ENCODE measurements at regions not wholly inside any gene's neighbourhood (a gene's known extent, or its start where the extent isn't known, plus 50 kb on each side); places are given as distances from the start of the nearest gene placed in this dataset.

GRCh38 chrX:97787311-97787710 is 903.6 kb downstream of the RPA4 start (continued):
- TF ChIP-seq CEBPZ (IDR thresholded peaks at IDR 0.05; ENCODE audit: borderline replicate concordance, low read depth, low read length), result no peak
- no peak for TF ChIP-seq BACH1 (tag; IDR thresholded peaks at IDR 0.05)
- no peak for TF ChIP-seq THRAP3 (IDR thresholded peaks at IDR 0.05; ENCODE audit: borderline replicate concordance)
- no peak for TF ChIP-seq PCBP1 (IDR thresholded peaks at IDR 0.05; ENCODE audit: low read depth, low read length, poor library complexity, severe bottlenecking)
- no peak for TF ChIP-seq KDM1A (IDR thresholded peaks at IDR 0.05)

GRCh38 chrX:97787849-97788248 is 904.1 kb downstream of the RPA4 start:
- no peaks in the 10 kb centered on the region for H3K4me1 ChIP-seq (replicated peaks in 1 of 2; ENCODE audit: control insufficient read depth in 2 of 2, insufficient read depth in 2 of 2, low read length in 2 of 2)
- WGBS (ENCODE audit: insufficient coverage, low coverage, missing lambda C conversion rate), result 0% methylated on average over 1 of the region's 2 CpGs
- TF ChIP-seq MYNN (IDR thresholded peaks at IDR 0.05), result no peak
- no peak for TF ChIP-seq MYNN (CRISPR knock-in tag; IDR thresholded peaks at IDR 0.05)
- no peak for TF ChIP-seq ETV5 (CRISPR knock-in tag; IDR thresholded peaks at IDR 0.05; ENCODE audit: low read depth)
- TF ChIP-seq ZNF24 (IDR thresholded peaks at IDR 0.05), result no peak
- TF ChIP-seq PTTG1 (tag; IDR thresholded peaks at IDR 0.05; ENCODE audit: low read depth), result no peak
- no peak for TF ChIP-seq ASH1L (IDR thresholded peaks at IDR 0.05; ENCODE audit: borderline replicate concordance, low read depth, partially characterized antibody)
- no peak for TF ChIP-seq CBFB (CRISPR knock-in tag; IDR thresholded peaks at IDR 0.05)
- no peak for TF ChIP-seq ZC3H11A (IDR thresholded peaks at IDR 0.05; ENCODE audit: low read depth, low read length)
- TF ChIP-seq ZNF239 (CRISPR knock-in tag; IDR thresholded peaks at IDR 0.05), result no peak
- TF ChIP-seq RERE (CRISPR knock-in tag; IDR thresholded peaks at IDR 0.05; ENCODE audit: borderline replicate concordance), result no peak
- TF ChIP-seq NR1H2 (CRISPR knock-in tag; IDR thresholded peaks at IDR 0.05), result no peak

More at GRCh38 chrX:97787849-97788248, 904.1 kb downstream of the RPA4 start:
- no peaks in the 10 kb centered on the region for H3K27me3 ChIP-seq (ENCODE audit: control insufficient read depth in 2 of 2, insufficient read depth in 2 of 2, low read length in 2 of 2)
- no peak for FAIRE-seq
- H2AFZ ChIP-seq (ENCODE audit: low read depth, low read length), result no peak overlapping the region
- H3K79me2 ChIP-seq (ENCODE audit: control insufficient read depth, insufficient read depth, low read length), result no peaks in the 10 kb centered on the region
- ChIA-PET CTCF (ENCODE audit: low intra/inter-chr PET ratio) (no interaction called here), POLR2A (no interaction called here)
- H3K9me3 ChIP-seq (replicated peaks; ENCODE audit: control insufficient read depth, insufficient read depth, low read depth, low read length), result no peaks in the 10 kb centered on the region
- no peak for DNase-seq (ENCODE audit: extremely low read depth in 1 of 4, low spot score in 3 of 4)
- intact Hi-C loops (cut with micrococcal nuclease) (no loop called here), in situ Hi-C loops (cut with MboI) (no loop called here)
- no peak overlapping the region for H3K27ac ChIP-seq (ENCODE audit: extremely low read depth, low read depth, low read length)
- no peak overlapping the region for H3K4me2 ChIP-seq (ENCODE audit: insufficient read depth, low read length)
- H3K9ac ChIP-seq (ENCODE audit: insufficient read depth in 1 of 2, low read depth in 2 of 2, low read length in 2 of 2), result no peak overlapping the region
- no TSS peak for BruUV-seq (replicated peaks)
- no peak for ATAC-seq
- no peaks in the 10 kb centered on the region for H4K20me1 ChIP-seq (replicated peaks; ENCODE audit: control insufficient read depth, insufficient read depth, low read length)
- no peaks in the 10 kb centered on the region for H3K9me1 ChIP-seq (ENCODE audit: control insufficient read depth, insufficient read depth, low read length)
- no peak overlapping the region for H3K4me3 ChIP-seq
- no peaks in the 10 kb centered on the region for H3K36me3 ChIP-seq (ENCODE audit: control insufficient read depth, insufficient read depth, low read length)
